ENCODE measurements at regions not wholly inside any gene's neighbourhood (a gene's known extent, or its start where the extent isn't known, plus 50 kb on each side); places are given as distances from the start of the nearest gene placed in this dataset.

DNA sequence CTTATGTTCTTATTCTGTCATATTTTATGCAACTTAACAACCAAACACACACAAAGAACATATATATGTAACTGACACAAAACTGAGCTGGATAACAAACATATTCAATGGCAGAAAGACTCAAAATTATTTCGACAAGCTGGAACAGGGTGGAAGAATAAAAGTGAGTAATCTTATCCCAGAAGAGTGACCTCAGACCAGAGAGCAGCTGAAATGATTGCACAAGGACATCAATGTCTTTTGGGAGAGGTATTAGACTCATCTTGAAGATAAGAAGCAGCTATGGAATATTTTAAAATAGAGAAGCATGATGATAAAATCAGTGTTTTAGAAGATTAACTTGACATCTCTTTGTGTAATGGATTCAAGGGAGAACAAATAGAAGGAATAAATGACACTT lies 191.6 kb upstream of the PRDM1 start:
- TF ChIP-seq, protein P1, sequence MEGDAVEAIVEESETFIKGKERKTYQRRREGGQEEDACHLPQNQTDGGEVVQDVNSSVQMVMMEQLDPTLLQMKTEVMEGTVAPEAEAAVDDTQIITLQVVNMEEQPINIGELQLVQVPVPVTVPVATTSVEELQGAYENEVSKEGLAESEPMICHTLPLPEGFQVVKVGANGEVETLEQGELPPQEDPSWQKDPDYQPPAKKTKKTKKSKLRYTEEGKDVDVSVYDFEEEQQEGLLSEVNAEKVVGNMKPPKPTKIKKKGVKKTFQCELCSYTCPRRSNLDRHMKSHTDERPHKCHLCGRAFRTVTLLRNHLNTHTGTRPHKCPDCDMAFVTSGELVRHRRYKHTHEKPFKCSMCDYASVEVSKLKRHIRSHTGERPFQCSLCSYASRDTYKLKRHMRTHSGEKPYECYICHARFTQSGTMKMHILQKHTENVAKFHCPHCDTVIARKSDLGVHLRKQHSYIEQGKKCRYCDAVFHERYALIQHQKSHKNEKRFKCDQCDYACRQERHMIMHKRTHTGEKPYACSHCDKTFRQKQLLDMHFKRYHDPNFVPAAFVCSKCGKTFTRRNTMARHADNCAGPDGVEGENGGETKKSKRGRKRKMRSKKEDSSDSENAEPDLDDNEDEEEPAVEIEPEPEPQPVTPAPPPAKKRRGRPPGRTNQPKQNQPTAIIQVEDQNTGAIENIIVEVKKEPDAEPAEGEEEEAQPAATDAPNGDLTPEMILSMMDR (IDR thresholded peaks at IDR 0.05; ENCODE audit: low read depth, low read length, poor library complexity, severe bottlenecking) = no peak
- no peak for TF ChIP-seq EZH2phosphoT487 (IDR thresholded peaks at IDR 0.05; ENCODE audit: borderline replicate concordance, low read length)

Measured in DOHH2 (cell line).